ENCODE measurements at regions not wholly inside any gene's neighbourhood (a gene's known extent, or its start where the extent isn't known, plus 50 kb on each side); places are given as distances from the start of the nearest gene placed in this dataset.

GRCh38 chr9:113738496-113738892, 137.6 kb upstream of the ZNF618 start:
- TF ChIP-seq CTCF (IDR thresholded peaks at IDR 0.05; ENCODE audit: insufficient read depth, low read length, poor library complexity, severe bottlenecking) (no peak), EZH2phosphoT487 (conservative IDR thresholded peaks at IDR 0.05; ENCODE audit: low read length) (no peak)
